SJSA1 (cell line): ENCODE measurements at regions not wholly inside any gene's neighbourhood (a gene's known extent, or its start where the extent isn't known, plus 50 kb on each side); places are given as distances from the start of the nearest gene placed in this dataset.
A peak's percentile ranks its signal among the peaks of the same experiment; 100 is the strongest.
"Not testable (repeated sequence)": the region's sequence is repeated elsewhere in the genome, so short reads cannot be mapped to it uniquely, and the experiment has no call there.

Experiments used
- DNase-seq, 2 experiments: peaks; one replicate each; pipeline ENCODE4 v3.0.0-alpha.2; 2015 to 2020; ENCODE audit warnings: low spot score in 2 of 2, low read depth in 1 of 2
- H3K27ac ChIP-seq: fragments of 250-450 bp; sonication (Bioruptor Pico); 2 replicates; pipeline ENCODE4 v1.5.1; 2020; ENCODE audit warnings: mild to moderate bottlenecking, moderate library complexity
- H3K27me3 ChIP-seq: fragments of 250-450 bp; sonication (Bioruptor Pico); replicated peaks from 2 replicates; pipeline ENCODE4 v1.5.1; 2020; ENCODE audit warnings: mild to moderate bottlenecking, moderate library complexity
- H3K36me3 ChIP-seq: fragments of 250-450 bp; sonication (Bioruptor Pico); 2 replicates; pipeline ENCODE4 v1.5.1; 2020; ENCODE audit warnings: mild to moderate bottlenecking
- H3K4me1 ChIP-seq: fragments of 250-450 bp; sonication (Bioruptor Pico); replicated peaks from 2 replicates; pipeline ENCODE4 v1.6.1; 2021; ENCODE audit warnings: mild to moderate bottlenecking
- H3K4me3 ChIP-seq: fragments of 250-450 bp; sonication (Bioruptor Pico); 2 replicates; pipeline ENCODE4 v1.5.1; 2020; ENCODE audit warnings: mild to moderate bottlenecking
- H3K9me3 ChIP-seq: fragments of 250-450 bp; sonication (Bioruptor Pico); replicated peaks from 2 replicates; pipeline ENCODE4 v1.5.1; 2020; ENCODE audit warnings: mild to moderate bottlenecking

- Histone ChIP-seq H3K27me3 (no peaks in the 10 kb centered on the region), H3K9me3 (no peaks in the 10 kb centered on the region)
Measured at GRCh38 chr12:96112733-96113132, 77.3 kb upstream of the LTA4H start.

GRCh38 chr12:96117460-96117859 is 76.7 kb upstream of the ELK3 start:
- Histone ChIP-seq H3K4me3 (no peak overlapping the region), H3K9me3 (no peaks in the 10 kb centered on the region), H3K4me1 (peaks cover 14% of the 10 kb centered on the region), H3K36me3 (no peaks in the 10 kb centered on the region), H3K27me3 (no peaks in the 10 kb centered on the region), H3K27ac (no peak overlapping the region)
- DNase-seq, result no peak

More at GRCh38 chr12:96112733-96113132, 77.3 kb upstream of the LTA4H start:
- Histone ChIP-seq H3K4me3 (no peak overlapping the region), H3K36me3 (no peaks in the 10 kb centered on the region), H3K4me1 (no peaks in the 10 kb centered on the region), H3K27ac (no peak overlapping the region)
- no peak for DNase-seq

GRCh38 chr12:96120359-96121100 is 73.6 kb upstream of the ELK3 start:
- DNase-seq, result peak; percentile 81 to 92
- Histone ChIP-seq H3K27ac (peak overlapping the region; percentile 35), H3K27me3 (no peaks in the 10 kb centered on the region), H3K9me3 (no peaks in the 10 kb centered on the region), H3K4me3 (no peak overlapping the region), H3K36me3 (no peaks in the 10 kb centered on the region), H3K4me1 (peaks cover 14% of the 10 kb centered on the region)

GRCh38 chr12:96121271-96121711 is 72.9 kb upstream of the ELK3 start:
- no peaks in the 10 kb centered on the region for H3K27me3 ChIP-seq
- no peak overlapping the region for H3K4me3 ChIP-seq
- H3K36me3 ChIP-seq, result no peaks in the 10 kb centered on the region
- peak overlapping the region; percentile 35 for H3K27ac ChIP-seq
- H3K4me1 ChIP-seq, result peaks cover 14% of the 10 kb centered on the region
- H3K9me3 ChIP-seq, result no peaks in the 10 kb centered on the region
- no peak for DNase-seq

GRCh38 chr12:96128292-96128691 is 65.9 kb upstream of the ELK3 start:
- not testable (repeated sequence) for H3K27ac ChIP-seq, DNase-seq, H3K9me3 ChIP-seq, H3K36me3 ChIP-seq, H3K27me3 ChIP-seq, H3K4me3 ChIP-seq, H3K4me1 ChIP-seq

- Histone ChIP-seq H3K4me1 (no peaks in the 10 kb centered on the region; the same call in 1 of the 2 replicates), H3K4me3 (no peak overlapping the region), H3K9me3 (no peaks in the 10 kb centered on the region), H3K27ac (no peak overlapping the region), H3K27me3 (no peaks in the 10 kb centered on the region), H3K36me3 (no peaks in the 10 kb centered on the region)
- no peak for DNase-seq
Measured at GRCh38 chr12:96130396-96131059, 63.6 kb upstream of the ELK3 start.

GRCh38 chr12:96131230-96131788 is 62.9 kb upstream of the ELK3 start:
- H3K9me3 ChIP-seq, result no peaks in the 10 kb centered on the region
- H3K27ac ChIP-seq, result no peak overlapping the region
- no peak for DNase-seq
- H3K27me3 ChIP-seq, result no peaks in the 10 kb centered on the region
- no peak overlapping the region for H3K4me3 ChIP-seq
- H3K4me1 ChIP-seq, result peaks cover 8% of the 10 kb centered on the region
- no peaks in the 10 kb centered on the region for H3K36me3 ChIP-seq

GRCh38 chr12:96132819-96133218 is 61.4 kb upstream of the ELK3 start:
- peak in 1 of 2 experiments; percentile 7 for DNase-seq
- no peaks in the 10 kb centered on the region for H3K9me3 ChIP-seq
- H3K4me3 ChIP-seq, result no peak overlapping the region
- peaks cover 15% of the 10 kb centered on the region for H3K4me1 ChIP-seq
- H3K27ac ChIP-seq, result no peak overlapping the region
- H3K36me3 ChIP-seq, result no peaks in the 10 kb centered on the region
- no peaks in the 10 kb centered on the region for H3K27me3 ChIP-seq

- Histone ChIP-seq H3K4me1 (peaks cover 15% of the 10 kb centered on the region), H3K9me3 (no peaks in the 10 kb centered on the region), H3K4me3 (no peak overlapping the region), H3K27me3 (no peaks in the 10 kb centered on the region), H3K27ac (no peak overlapping the region), H3K36me3 (no peaks in the 10 kb centered on the region)
- DNase-seq, result no peak
Measured at GRCh38 chr12:96134200-96134599, 60.0 kb upstream of the ELK3 start.

GRCh38 chr12:96136161-96136560 is 58.0 kb upstream of the ELK3 start:
- 0 out of 2 replicates have a peak overlapping the region, but pooled peaks have one; percentile 20 for H3K27ac ChIP-seq
- H3K27me3 ChIP-seq, result no peaks in the 10 kb centered on the region
- H3K36me3 ChIP-seq, result no peaks in the 10 kb centered on the region
- DNase-seq, result peak; percentile 63 to 68
- H3K4me1 ChIP-seq, result peaks cover 22% of the 10 kb centered on the region
- no peaks in the 10 kb centered on the region for H3K9me3 ChIP-seq
- no peak overlapping the region for H3K4me3 ChIP-seq

GRCh38 chr12:96136725-96137378 is 57.3 kb upstream of the ELK3 start:
- Histone ChIP-seq H3K4me3 (no peak overlapping the region), H3K9me3 (no peaks in the 10 kb centered on the region), H3K36me3 (no peaks in the 10 kb centered on the region), H3K27me3 (no peaks in the 10 kb centered on the region), H3K27ac (0 out of 2 replicates have a peak overlapping the region, but pooled peaks have one; percentile 20), H3K4me1 (peaks cover 29% of the 10 kb centered on the region)
- peak in 1 of 2 experiments; percentile 6 for DNase-seq

- Histone ChIP-seq H3K9me3 (no peaks in the 10 kb centered on the region), H3K4me1 (peaks cover 30% of the 10 kb centered on the region), H3K4me3 (no peak overlapping the region), H3K36me3 (no peaks in the 10 kb centered on the region), H3K27me3 (no peaks in the 10 kb centered on the region), H3K27ac (no peak overlapping the region)
- DNase-seq, result peak in 1 of 2 experiments; percentile 25
Measured at GRCh38 chr12:96140174-96140573, 54.0 kb upstream of the ELK3 start.

- Histone ChIP-seq H3K36me3 (no peaks in the 10 kb centered on the region), H3K9me3 (no peaks in the 10 kb centered on the region), H3K27me3 (no peaks in the 10 kb centered on the region), H3K27ac (no peak overlapping the region), H3K4me1 (peaks cover 21% of the 10 kb centered on the region), H3K4me3 (no peak overlapping the region)
- peak in 1 of 2 experiments; percentile 5 for DNase-seq
Measured at GRCh38 chr12:96141216-96141912, 52.8 kb upstream of the ELK3 start.
